ENCODE measurements at regions not wholly inside any gene's neighbourhood (a gene's known extent, or its start where the extent isn't known, plus 50 kb on each side); places are given as distances from the start of the nearest gene placed in this dataset.

DNA sequence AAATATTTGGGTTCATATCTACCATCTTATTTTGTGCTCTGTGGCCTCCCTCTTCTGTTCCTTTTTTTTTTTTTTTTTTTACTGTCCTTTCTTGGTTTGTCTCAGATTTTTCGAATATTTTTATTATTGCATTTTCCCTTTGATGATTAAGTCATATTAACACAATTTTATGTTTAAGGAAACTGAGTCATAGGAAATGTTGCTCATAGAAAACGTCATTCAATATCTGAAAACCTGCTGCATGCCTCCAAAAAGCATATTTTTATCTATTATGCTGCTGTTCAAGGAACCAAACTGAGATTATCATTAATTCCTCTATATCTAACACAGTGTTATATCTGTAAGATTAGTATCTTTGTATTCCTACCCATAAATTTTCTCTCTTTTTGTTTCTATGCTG is 614.3 kb upstream of the SLC8A1 start:
- TF ChIP-seq TAF1 (IDR thresholded peaks at IDR 0.05; ENCODE audit: low read depth, low read length) (no peak), POLR2A (IDR thresholded peaks at IDR 0.05; ENCODE audit: low read depth, low read length) (no peak), PAX5 (IDR thresholded peaks at IDR 0.05; ENCODE audit: insufficient read depth, low read length, severe bottlenecking) (no peak), POLR2AphosphoS5 (IDR thresholded peaks at IDR 0.05; ENCODE audit: low read depth, low read length) (no peak), POU2F2 (IDR thresholded peaks at IDR 0.05; ENCODE audit: low read depth, low read length) (no peak), SPI1 (IDR thresholded peaks at IDR 0.05; ENCODE audit: low read depth, low read length) (no peak)
- no peak for FAIRE-seq

DNA sequence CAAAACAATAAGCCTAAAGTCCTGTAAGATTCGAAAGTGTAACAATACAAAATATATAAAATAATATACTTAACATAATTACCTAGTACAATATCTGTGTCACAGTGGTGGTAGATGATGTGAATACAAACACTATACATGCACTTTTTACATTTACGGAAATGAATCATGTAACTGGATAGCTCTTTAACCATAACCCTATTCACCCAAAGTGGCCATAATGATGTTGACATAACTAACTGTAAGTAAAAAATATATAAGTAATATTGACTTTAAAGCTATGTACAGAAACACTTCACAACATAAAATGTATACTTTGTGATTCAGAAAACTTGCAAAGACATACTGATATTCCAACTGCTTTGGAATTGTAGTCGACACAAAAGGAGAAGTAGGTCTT is 616.9 kb upstream of the SLC8A1 start:
- no peak for DNase-seq (ENCODE audit: insufficient read length, low spot score)
- no peak for FAIRE-seq
- TF ChIP-seq POU2F2 (IDR thresholded peaks at IDR 0.05; ENCODE audit: low read depth, low read length) (no peak), SPI1 (IDR thresholded peaks at IDR 0.05; ENCODE audit: low read depth, low read length) (no peak), TAF1 (IDR thresholded peaks at IDR 0.05; ENCODE audit: low read depth, low read length) (no peak), PAX5 (IDR thresholded peaks at IDR 0.05; ENCODE audit: insufficient read depth, low read length, severe bottlenecking) (no peak), POLR2A (IDR thresholded peaks at IDR 0.05; ENCODE audit: low read depth, low read length) (no peak)

More for the DNA sequence above, 614.3 kb upstream of the SLC8A1 start:
- no peak for DNase-seq (ENCODE audit: insufficient read length, low spot score)

- TF ChIP-seq POU2F2 (IDR thresholded peaks at IDR 0.05; ENCODE audit: low read depth, low read length), result no peak
- TF ChIP-seq POLR2AphosphoS5 (IDR thresholded peaks at IDR 0.05; ENCODE audit: low read depth, low read length), result no peak
- no peak for TF ChIP-seq SPI1 (IDR thresholded peaks at IDR 0.05; ENCODE audit: low read depth, low read length)
- no peak for TF ChIP-seq POLR2A (IDR thresholded peaks at IDR 0.05; ENCODE audit: low read depth, low read length)
- no peak for DNase-seq (ENCODE audit: insufficient read length, low spot score)
- no peak for FAIRE-seq
These were observed 626.5 kb upstream of the SLC8A1 start for GRCh38 chr2:41078341-41078740.

- FAIRE-seq (no peak), DNase-seq (ENCODE audit: insufficient read length, low spot score) (no peak)
- TF ChIP-seq PAX5 (IDR thresholded peaks at IDR 0.05; ENCODE audit: insufficient read depth, low read length, severe bottlenecking), result no peak
- no peak for TF ChIP-seq TAF1 (IDR thresholded peaks at IDR 0.05; ENCODE audit: low read depth, low read length)
- no peak for TF ChIP-seq POU2F2 (IDR thresholded peaks at IDR 0.05; ENCODE audit: low read depth, low read length)
- TF ChIP-seq SPI1 (IDR thresholded peaks at IDR 0.05; ENCODE audit: low read depth, low read length), result no peak
These were observed 627.1 kb upstream of the SLC8A1 start for GRCh38 chr2:41079011-41079410.

DNA sequence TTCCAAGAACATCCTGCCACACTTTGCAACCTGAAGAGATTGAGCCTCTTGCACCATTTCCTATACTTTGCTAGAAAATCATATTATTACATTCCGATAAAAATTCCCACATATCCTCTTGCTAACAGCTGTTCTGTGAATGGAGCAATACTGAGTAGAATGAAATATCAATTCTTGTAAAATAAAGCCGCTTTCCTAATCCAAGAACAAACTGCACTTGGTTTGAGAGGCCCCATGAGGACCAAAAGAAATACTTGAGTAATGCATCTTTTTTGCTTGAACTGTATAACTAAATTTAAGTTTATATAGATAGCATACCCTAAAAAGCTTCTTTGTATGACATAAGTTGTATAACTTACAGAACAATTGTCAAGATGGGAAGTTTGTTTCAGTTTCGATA is 632.4 kb upstream of the SLC8A1 start:
- no peak for DNase-seq (ENCODE audit: insufficient read length, low spot score)
- no peak for FAIRE-seq
- TF ChIP-seq POLR2AphosphoS5 (IDR thresholded peaks at IDR 0.05; ENCODE audit: low read depth, low read length) (no peak), POU2F2 (IDR thresholded peaks at IDR 0.05; ENCODE audit: low read depth, low read length) (no peak), PAX5 (IDR thresholded peaks at IDR 0.05; ENCODE audit: insufficient read depth, low read length, severe bottlenecking) (no peak), TAF1 (IDR thresholded peaks at IDR 0.05; ENCODE audit: low read depth, low read length) (no peak), SPI1 (IDR thresholded peaks at IDR 0.05; ENCODE audit: low read depth, low read length) (no peak), POLR2A (IDR thresholded peaks at IDR 0.05; ENCODE audit: low read depth, low read length) (no peak)

GRCh38 chr2:41087946-41088345 is 636.1 kb upstream of the SLC8A1 start:
- no peak for DNase-seq (ENCODE audit: insufficient read length, low spot score)
- TF ChIP-seq POLR2A (IDR thresholded peaks at IDR 0.05; ENCODE audit: low read depth, low read length) (no peak), SPI1 (IDR thresholded peaks at IDR 0.05; ENCODE audit: low read depth, low read length) (no peak), POLR2AphosphoS5 (IDR thresholded peaks at IDR 0.05; ENCODE audit: low read depth, low read length) (no peak), POU2F2 (IDR thresholded peaks at IDR 0.05; ENCODE audit: low read depth, low read length) (no peak), TAF1 (IDR thresholded peaks at IDR 0.05; ENCODE audit: low read depth, low read length) (no peak), PAX5 (IDR thresholded peaks at IDR 0.05; ENCODE audit: insufficient read depth, low read length, severe bottlenecking) (no peak)
- no peak for FAIRE-seq

GRCh38 chr2:41101281-41101680 is 649.4 kb upstream of the SLC8A1 start:
- DNase-seq (ENCODE audit: insufficient read length, low spot score) (no peak), FAIRE-seq (no peak)
- TF ChIP-seq POLR2A (IDR thresholded peaks at IDR 0.05; ENCODE audit: low read depth, low read length), result no peak
- no peak for TF ChIP-seq TAF1 (IDR thresholded peaks at IDR 0.05; ENCODE audit: low read depth, low read length)
- no peak for TF ChIP-seq SPI1 (IDR thresholded peaks at IDR 0.05; ENCODE audit: low read depth, low read length)
- TF ChIP-seq PAX5 (IDR thresholded peaks at IDR 0.05; ENCODE audit: insufficient read depth, low read length, severe bottlenecking), result no peak
- TF ChIP-seq POLR2AphosphoS5 (IDR thresholded peaks at IDR 0.05; ENCODE audit: low read depth, low read length), result no peak
- TF ChIP-seq POU2F2 (IDR thresholded peaks at IDR 0.05; ENCODE audit: low read depth, low read length), result no peak

GRCh38 chr2:41109744-41110143 is 657.9 kb upstream of the SLC8A1 start:
- DNase-seq (ENCODE audit: insufficient read length, low spot score), result no peak
- TF ChIP-seq POU2F2 (IDR thresholded peaks at IDR 0.05; ENCODE audit: low read depth, low read length) (no peak), POLR2AphosphoS5 (IDR thresholded peaks at IDR 0.05; ENCODE audit: low read depth, low read length) (no peak), POLR2A (IDR thresholded peaks at IDR 0.05; ENCODE audit: low read depth, low read length) (no peak), TAF1 (IDR thresholded peaks at IDR 0.05; ENCODE audit: low read depth, low read length) (no peak), SPI1 (IDR thresholded peaks at IDR 0.05; ENCODE audit: low read depth, low read length) (no peak), PAX5 (IDR thresholded peaks at IDR 0.05; ENCODE audit: insufficient read depth, low read length, severe bottlenecking) (no peak)
- FAIRE-seq, result no peak

GRCh38 chr2:41111836-41112627 is 660.1 kb upstream of the SLC8A1 start:
- no peak for FAIRE-seq
- TF ChIP-seq POLR2AphosphoS5 (IDR thresholded peaks at IDR 0.05; ENCODE audit: low read depth, low read length), result no peak
- TF ChIP-seq POU2F2 (IDR thresholded peaks at IDR 0.05; ENCODE audit: low read depth, low read length), result no peak
- no peak for TF ChIP-seq POLR2A (IDR thresholded peaks at IDR 0.05; ENCODE audit: low read depth, low read length)
- no peak for TF ChIP-seq SPI1 (IDR thresholded peaks at IDR 0.05; ENCODE audit: low read depth, low read length)
- TF ChIP-seq PAX5 (IDR thresholded peaks at IDR 0.05; ENCODE audit: insufficient read depth, low read length, severe bottlenecking), result no peak
- no peak for TF ChIP-seq TAF1 (IDR thresholded peaks at IDR 0.05; ENCODE audit: low read depth, low read length)
- no peak for DNase-seq (ENCODE audit: insufficient read length, low spot score)
